ENCODE measurements at regions not wholly inside any gene's neighbourhood (a gene's known extent, or its start where the extent isn't known, plus 50 kb on each side); places are given as distances from the start of the nearest gene placed in this dataset.
"Not testable (repeated sequence)": the region's sequence is repeated elsewhere in the genome, so short reads cannot be mapped to it uniquely, and the experiment has no call there.

- not testable (repeated sequence) for DNase-seq
Measured at GRCh38 chr10:20652424-20652823, 244.7 kb downstream of the NEBL start.

DNA sequence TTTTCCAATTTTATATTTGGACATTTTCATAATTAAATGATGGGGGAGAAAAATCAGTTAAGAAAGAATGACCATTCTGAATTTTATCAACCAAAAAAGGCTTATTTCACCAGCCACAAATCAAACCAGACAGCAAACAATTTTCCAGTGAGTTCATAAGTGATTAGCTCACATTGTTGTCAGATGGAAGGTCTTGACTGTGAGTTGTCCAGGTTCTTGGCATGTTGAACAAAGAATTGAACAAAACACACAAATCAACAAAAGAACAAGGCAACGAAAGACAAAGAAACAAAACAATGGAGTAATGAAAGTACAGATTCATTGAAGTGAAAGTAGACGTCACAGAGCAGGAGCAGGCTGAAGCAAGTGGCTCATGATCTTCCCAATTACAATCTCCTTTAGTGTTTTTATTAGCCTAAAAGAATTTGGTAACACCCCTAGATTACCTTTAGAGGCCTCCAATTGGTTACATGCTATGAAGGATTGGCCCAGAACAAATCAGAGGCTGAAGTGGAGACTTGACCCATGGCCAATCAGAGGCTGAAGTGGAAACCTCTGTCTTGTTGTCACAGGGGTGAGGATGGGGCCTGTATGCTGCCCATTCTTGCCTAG lies 248.7 kb downstream of the NEBL start:
- DNase-seq = no peak

DNA sequence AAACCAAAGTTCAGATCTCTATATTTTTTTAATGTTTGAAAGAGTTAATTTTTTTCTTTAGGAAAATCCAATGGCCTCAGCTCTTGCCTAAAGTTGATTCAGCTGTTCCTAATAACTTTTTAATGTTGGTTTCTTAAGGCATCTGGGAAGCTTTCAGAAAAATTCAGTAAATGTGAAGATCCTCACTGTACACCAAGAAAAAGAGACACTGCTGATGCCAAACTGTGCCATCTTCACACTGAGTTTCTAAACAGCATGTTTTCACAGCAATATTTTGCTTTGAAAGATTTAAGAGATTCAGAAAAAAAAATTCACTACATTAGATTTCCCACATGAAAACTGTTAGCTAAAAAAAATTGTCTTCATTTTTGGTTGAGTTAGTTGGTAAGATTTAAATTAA lies 249.4 kb downstream of the NEBL start:
- no peak for DNase-seq

GRCh38 chr10:20644421-20644820 lies 252.7 kb downstream of the NEBL start:
- no peak for DNase-seq

- DNase-seq = no peak
Measured at GRCh38 chr10:20641605-20642004, 255.5 kb downstream of the NEBL start.

DNA sequence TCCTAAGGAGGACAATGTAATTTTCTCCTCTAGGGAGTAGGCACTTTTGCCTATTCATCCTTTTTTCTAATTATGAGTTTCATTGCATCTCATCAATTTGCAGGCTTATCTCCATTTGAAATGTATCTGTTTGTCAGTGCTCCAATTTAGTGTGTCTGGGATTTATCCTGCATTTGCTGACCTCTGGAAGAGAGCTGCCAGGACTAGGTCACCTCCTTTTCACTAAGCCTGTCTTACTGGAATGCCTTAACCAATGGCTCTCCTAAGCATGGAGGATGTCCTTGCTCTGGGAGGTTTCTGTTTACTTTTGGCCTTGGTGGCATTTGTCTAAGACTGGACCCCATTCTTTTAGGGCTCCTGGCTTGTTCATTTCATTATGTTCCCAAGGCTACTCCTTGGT lies 261.5 kb downstream of the NEBL start:
- DNase-seq = no peak

DNA sequence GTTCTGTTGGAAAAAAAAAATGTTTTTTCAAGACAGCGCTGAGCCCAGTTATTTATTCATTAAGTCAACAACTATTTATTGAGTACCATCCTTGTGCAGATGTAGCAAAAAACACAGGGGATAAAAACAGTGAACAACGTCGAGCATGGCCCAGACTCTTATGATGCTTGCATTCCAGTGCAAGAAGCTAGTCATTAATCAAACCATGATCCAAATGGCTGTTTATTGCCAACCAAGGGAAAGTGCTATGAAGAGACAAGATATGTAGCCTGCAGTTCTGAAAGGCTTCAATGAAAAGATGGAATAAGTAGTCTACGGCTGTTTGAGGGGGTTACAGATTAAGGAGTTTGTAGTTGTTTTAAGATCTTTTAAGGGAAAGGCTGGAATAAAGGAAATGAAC lies 262.3 kb downstream of the NEBL start:
- no peak for DNase-seq

DNA sequence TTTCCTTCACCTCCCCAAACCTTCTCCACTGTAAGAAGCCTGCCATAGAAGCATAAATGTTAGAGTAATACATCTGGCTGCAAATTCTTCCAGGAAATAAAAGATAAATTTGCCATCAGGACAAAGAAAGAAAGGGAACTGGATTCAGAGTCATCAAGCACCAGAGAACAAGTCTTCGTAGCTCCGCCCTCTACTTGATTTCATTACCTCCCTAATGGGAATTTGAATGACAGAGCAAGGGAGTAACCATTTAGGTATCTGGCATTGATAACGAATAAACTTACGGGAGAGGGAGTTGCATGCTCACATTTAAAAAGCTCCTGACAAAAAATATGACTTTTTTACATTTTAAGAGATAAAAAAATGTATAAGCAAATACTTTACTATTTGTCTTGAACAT lies 263.4 kb downstream of the NEBL start:
- DNase-seq = no peak

GRCh38 chr10:20632696-20633095 lies 264.4 kb downstream of the NEBL start:
- DNase-seq = no peak

- DNase-seq = no peak
Measured at GRCh38 chr10:20631229-20631628, 265.9 kb downstream of the NEBL start.

GRCh38 chr10:20630092-20630643 lies 266.9 kb downstream of the NEBL start:
- DNase-seq = peak; percentile 13

GRCh38 chr10:20627946-20628507 lies 269.1 kb downstream of the NEBL start:
- DNase-seq = no peak

DNA sequence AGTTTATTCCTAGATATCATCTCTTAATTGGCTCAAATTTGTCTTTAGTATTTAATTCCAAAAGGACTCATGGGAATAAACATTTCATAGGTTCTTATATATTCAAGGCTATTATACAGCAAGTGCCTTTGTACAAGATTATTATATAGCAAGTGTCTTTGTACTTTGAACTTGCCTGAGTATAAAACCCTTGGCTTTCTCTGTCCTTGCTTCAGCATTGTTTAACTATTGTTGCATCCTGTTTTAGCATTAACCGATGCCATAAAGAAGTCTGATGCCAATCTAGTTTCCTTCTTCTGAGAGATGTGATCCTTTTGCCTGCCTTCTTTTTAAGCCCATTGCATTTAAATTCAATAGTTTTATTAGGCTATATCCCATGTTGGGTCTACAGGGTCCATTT lies 270.0 kb downstream of the NEBL start:
- DNase-seq = no peak

- DNase-seq = no peak
Measured at GRCh38 chr10:20625868-20626267, 271.2 kb downstream of the NEBL start.

DNA sequence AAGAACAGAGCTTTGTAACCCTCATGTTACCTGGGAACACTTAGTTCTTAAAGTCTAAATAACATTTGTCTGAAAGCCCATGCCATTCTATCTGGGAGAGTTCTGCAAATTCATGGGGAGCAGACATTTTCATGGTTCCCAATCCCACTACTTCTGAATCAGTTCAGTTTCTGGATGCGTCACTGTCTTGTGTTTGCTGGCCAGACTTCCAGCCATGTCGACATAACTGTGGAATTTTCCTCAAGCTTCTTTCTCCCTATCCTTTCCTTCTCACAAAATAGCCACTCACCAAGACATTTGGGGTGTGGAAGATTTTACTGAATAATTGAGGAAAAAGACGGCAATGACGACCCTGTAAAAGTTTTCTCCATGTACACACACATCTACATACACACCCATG lies 272.5 kb downstream of the NEBL start:
- DNase-seq = no peak

DNA sequence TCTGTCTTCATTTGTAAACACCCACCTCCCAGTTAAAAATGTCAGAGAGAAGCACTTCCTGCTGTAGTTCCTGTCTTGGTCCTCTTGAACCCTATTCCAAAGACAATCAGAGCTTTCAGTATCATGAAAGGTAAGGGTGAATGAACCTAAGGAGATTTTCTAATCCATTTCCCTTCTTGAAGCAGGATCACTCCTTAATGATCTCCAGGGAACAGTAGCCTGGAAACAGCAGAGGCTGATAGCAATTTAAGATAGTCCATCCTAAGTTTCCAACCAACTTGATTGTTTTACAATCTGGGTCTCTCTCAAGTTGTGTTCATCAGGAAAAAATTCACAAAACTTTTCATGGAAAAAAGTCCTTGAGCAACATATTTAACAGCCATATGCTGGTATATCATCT lies 273.6 kb downstream of the NEBL start:
- DNase-seq = no peak

DNA sequence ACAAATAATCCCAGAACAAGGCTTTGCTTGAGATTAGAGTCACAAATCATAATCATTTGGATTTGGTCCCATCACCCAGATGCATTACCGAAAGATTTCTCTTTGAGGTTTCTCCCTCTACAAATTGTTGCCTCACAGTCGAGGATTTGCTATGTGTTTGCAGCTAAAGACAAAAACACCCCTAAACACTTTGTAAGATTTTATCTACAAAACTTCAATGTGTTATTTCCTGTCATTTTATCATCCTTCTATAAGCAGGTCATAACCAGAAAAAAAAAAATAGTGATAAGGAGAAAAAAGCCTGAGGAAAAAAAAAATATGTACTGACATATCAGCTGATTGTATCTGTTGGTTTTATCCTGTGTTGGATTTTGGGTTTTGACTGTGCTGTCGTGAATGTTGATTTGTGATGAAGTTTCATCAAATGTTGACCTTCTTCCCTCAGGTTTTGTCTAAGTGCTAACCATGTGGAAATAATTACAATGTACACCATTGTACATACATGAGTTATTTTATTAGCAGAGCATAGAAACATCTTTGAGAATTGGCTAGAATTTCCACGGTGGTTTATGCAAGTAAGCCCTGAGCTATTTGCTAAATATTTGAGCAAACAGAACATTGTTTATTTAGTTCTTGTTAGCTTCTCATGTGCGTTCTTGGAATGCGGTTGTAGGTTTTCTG lies 274.4 kb downstream of the NEBL start:
- DNase-seq = no peak

GRCh38 chr10:20620981-20621380 lies 276.1 kb downstream of the NEBL start:
- DNase-seq = no peak

DNA sequence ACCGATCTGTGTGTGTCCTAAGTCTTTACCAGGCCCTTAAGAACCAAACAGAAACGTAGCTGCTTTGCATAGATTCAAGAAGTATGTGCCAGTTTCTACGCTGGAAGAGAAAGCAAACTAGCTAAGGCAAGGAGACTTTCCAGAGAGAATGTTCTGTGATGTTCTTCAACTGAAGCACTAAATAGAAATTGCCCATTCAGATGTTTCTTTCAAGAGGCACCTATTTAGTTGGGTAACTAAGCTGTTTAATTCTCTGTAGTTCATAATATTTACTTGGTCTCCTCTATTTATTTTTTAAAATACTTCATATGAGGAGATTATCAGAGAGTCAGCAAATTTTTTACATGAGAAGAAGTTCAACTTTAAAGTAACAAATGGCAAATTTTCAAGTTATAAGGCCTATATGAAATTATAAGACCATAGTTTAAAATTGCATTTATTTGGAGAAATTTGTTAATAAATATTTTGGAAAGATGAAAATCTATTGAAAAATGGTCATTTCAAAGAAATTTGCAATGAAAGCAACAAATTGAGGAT lies 279.0 kb downstream of the NEBL start:
- DNase-seq = no peak

DNA sequence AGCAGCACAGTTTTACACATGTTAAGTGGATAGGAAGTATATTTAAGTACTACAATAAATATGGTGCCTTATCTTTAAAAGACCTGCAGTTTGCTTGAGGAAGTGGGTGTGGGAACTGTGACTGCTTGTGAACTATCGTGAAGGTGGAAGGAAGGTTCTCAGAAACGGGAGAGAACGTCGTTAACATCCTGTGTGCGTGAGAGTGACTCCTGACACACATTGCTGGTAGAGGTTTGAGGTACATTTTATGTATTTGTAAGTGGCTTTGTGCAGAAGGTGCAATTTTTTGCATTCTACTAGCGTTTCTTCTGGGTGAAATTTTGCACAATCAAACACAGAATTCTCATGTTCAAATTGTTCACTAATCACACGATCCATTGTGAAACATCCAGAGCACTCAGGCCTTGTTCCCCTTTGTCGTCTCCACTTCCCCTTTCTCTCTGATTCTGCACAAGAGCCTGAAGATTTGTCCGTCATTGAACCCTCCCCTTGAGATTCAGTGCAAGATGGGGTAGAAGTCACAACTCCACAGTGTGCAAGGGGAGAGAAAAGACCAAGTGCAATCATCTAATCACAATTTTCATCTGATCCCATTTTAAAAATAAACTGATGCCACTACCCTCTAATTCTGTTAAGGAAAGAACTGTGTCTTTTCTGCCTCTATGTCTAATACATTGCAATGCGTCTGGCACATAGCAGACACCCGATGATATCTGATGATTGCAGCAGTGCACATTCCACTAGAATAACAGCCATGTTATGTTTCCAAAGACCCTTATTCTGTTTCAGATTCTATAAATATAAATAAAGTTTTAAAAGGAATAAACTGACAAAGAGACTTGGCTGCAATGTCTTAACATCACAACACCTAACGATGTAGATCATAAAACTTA lies 279.9 kb downstream of the NEBL start:
- DNase-seq = no peak

DNA sequence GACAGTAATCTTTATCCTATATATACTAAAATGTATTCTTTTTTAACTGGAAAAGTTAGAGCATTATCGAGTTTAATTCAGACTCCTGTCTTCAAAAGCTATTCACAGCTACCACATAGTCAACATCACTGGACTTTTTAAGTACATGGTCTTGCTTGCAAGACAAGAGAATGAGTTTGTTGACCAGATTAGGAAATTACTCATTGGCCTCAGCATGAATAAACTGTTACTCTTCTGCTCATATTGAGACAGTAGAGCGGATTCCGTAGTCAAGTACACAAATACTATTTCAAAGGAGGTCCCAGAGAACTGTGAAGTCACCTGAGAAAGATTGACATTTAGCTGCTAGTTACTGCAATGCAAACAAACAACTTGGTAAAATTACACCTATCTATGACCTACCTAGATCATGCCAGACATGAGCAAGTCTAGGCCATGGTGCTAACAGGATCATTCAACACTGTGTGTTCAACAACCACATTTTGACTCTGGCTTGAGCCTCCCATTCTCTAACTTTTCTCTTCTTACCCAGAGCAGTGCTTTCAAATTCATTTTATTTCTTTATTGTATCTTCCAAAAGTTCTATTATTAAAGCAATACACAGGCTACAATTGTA lies 280.9 kb downstream of the NEBL start:
- no peak for DNase-seq

DNA sequence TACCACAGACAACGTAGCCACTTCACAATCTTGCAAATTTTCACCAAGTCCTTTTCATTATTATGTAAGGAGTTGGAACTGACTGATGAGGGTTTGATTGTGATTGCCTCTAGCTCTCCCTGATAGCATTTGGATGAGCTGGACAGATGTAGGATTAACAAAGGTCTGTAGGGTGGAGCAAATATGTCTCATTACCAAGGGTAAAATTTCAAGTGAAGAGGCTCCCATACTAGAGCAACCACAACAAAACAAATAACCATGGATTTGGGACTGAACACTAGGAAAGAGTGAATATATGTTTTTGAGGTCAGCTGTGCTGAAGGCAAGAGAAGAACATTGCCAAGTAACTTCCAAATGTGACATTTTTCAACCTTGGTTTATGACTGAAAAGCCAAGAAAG lies 281.7 kb downstream of the NEBL start:
- DNase-seq = no peak

DNA sequence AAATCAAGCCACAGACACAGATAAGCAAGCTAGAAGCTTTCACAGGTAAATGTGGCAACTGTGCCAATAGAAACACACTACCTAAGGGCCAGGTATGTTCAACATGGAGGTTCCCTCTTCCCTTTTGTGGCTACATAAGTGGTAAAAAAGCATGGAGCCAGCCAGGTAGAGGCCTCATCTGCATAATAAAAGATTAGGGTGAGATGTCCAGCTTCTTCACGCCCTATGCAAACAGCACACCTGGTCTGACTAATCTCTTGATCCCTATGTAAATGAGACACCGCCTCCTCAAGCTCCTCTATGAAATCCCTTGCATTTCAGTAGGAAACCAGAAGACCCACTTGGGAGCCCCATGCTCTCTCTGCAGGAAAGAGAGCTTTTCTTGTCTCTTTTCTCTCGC lies 282.2 kb downstream of the NEBL start:
- DNase-seq = no peak
